DND-41 (cell line): ENCODE measurements at regions not wholly inside any gene's neighbourhood (a gene's known extent, or its start where the extent isn't known, plus 50 kb on each side); places are given as distances from the start of the nearest gene placed in this dataset.

Experiments
- EZH2 ChIP-seq: IDR thresholded peaks from 3 replicates; pipeline ENCODE4 v1.6.1; 2012; ENCODE audit warnings: borderline replicate concordance, low read depth, mild to moderate bottlenecking, moderate library complexity, low read length, inconsistent platforms; ENCODE audit not compliant: severe bottlenecking
- TF ChIP-seq, protein P1 (sequence below): IDR thresholded peaks from 2 replicates; pipeline ENCODE4 v1.5.1; 2012; ENCODE audit warnings: borderline replicate concordance, low read length, moderate library complexity, mild to moderate bottlenecking; ENCODE audit not compliant: poor library complexity, severe bottlenecking; ENCODE audit errors: extremely low read depth

DNA sequence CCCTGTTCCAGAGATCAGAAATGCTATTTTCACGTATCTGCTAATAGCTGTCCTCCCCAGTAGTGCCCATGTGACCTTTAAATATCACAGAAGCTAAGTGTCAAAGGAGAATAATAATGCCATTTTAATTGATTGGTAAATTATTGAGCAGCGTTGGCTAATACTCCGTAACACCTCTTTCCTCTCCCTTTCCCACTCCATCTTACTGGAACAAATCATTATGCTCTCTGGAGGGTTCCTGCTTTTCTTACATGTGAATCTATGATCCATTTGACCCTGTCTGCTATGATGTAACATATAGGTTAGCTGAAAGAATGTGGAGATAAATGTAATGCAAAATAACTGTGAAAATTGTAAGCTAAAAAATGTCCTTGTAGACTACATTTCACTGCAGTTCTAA lies 383.6 kb upstream of the GYPC start:
- TF ChIP-seq, protein P1, sequence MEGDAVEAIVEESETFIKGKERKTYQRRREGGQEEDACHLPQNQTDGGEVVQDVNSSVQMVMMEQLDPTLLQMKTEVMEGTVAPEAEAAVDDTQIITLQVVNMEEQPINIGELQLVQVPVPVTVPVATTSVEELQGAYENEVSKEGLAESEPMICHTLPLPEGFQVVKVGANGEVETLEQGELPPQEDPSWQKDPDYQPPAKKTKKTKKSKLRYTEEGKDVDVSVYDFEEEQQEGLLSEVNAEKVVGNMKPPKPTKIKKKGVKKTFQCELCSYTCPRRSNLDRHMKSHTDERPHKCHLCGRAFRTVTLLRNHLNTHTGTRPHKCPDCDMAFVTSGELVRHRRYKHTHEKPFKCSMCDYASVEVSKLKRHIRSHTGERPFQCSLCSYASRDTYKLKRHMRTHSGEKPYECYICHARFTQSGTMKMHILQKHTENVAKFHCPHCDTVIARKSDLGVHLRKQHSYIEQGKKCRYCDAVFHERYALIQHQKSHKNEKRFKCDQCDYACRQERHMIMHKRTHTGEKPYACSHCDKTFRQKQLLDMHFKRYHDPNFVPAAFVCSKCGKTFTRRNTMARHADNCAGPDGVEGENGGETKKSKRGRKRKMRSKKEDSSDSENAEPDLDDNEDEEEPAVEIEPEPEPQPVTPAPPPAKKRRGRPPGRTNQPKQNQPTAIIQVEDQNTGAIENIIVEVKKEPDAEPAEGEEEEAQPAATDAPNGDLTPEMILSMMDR = no peak
- no peak for TF ChIP-seq EZH2
